ENCODE measurements at regions not wholly inside any gene's neighbourhood (a gene's known extent, or its start where the extent isn't known, plus 50 kb on each side); places are given as distances from the start of the nearest gene placed in this dataset.

DNA sequence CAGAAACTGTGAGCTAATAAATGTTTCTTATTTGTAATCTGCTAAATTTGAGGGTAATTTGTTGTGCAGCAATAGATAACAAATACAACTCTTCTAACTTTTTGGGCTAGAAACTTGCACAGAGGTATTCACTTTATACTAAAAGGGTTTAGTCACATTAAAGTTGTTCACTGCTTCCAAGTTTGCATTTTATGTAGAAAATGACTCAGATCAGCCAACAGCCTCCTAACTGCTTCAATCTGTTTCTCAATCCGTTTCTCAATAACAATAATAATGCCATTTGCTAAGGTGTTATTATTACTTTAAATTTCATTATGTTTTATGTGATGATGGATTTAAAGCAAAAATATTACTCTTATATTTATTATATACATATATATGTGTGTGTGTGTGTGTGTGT, 213.9 kb downstream of the CENPW start:
- H3K27ac ChIP-seq (ENCODE audit: low read depth, low read length), result no peak overlapping the region
- WGBS (ENCODE audit: extremely low coverage, insufficient coverage, insufficient read length), result no CpG with 5 or more reads among the region's 1 CpG
- H3K36me3 ChIP-seq (ENCODE audit: control insufficient read depth in 1 of 2, insufficient read depth in 2 of 2, low read length in 2 of 2), result no peaks in the 10 kb centered on the region
- H3K14ac ChIP-seq (ENCODE audit: low read length), result no peak overlapping the region
- no peak overlapping the region for H4K91ac ChIP-seq (ENCODE audit: low read depth, low read length)
- H2AFZ ChIP-seq (ENCODE audit: insufficient read depth, low read length, poor library complexity), result no peak overlapping the region
- H3K79me2 ChIP-seq (ENCODE audit: control insufficient read depth, insufficient read depth, low read length, poor library complexity), result no peaks in the 10 kb centered on the region
- H3K27me3 ChIP-seq (ENCODE audit: insufficient read depth, low read length), result no peaks in the 10 kb centered on the region
- no peaks in the 10 kb centered on the region for H3K79me1 ChIP-seq (ENCODE audit: low read length)
- no peaks in the 10 kb centered on the region for H3K4me1 ChIP-seq (ENCODE audit: control insufficient read depth in 1 of 2, insufficient read depth in 2 of 2, low read length in 2 of 2)
- no peak for DNase-seq
- no peak overlapping the region for H2AK5ac ChIP-seq (ENCODE audit: low read length)
- H3K9me3 ChIP-seq (ENCODE audit: insufficient read depth, low read depth, low read length), result no peaks in the 10 kb centered on the region
- H4K8ac ChIP-seq (ENCODE audit: low read depth, low read length), result no peak overlapping the region
- H3K4me2 ChIP-seq (ENCODE audit: low read length), result no peak overlapping the region
- no peak overlapping the region for H3K4ac ChIP-seq (ENCODE audit: low read depth, low read length)
- no peak overlapping the region for H2BK12ac ChIP-seq (ENCODE audit: low read length)
- no peak overlapping the region for H3K23ac ChIP-seq (ENCODE audit: low read length)
- no peak overlapping the region for H3K18ac ChIP-seq (ENCODE audit: low read length)
- no peak overlapping the region for H3K9ac ChIP-seq (ENCODE audit: low read length)
- H2BK120ac ChIP-seq (ENCODE audit: insufficient read depth, low read length, poor library complexity), result no peak overlapping the region
- no peak overlapping the region for H2BK5ac ChIP-seq (ENCODE audit: low read depth, low read length, poor library complexity)
- H3K4me3 ChIP-seq (ENCODE audit: low read depth, low read length), result no peak overlapping the region
- H4K12ac ChIP-seq (ENCODE audit: low read depth, low read length), result no peak overlapping the region

DNA sequence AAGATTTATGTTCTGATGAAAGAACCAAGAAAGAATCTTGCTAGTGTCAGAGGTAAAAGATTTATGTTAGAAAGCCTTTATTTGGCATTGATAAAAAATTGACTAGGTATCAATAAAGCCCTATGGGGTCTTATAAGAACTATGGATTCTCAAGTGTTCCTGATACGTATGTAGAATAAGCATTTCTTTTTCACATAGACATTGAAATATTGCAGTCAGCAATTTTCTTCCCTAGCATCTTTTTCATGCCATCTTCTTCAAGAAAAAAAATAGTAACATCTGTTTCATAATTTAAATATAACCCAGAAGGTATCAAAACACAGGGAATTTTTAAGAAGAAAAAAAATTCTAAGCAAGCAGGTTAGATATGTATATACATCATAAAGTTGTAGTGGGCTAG, 230.6 kb downstream of the CENPW start:
- Histone ChIP-seq H3K4ac (ENCODE audit: low read depth, low read length) (no peak overlapping the region), H2BK12ac (ENCODE audit: low read length) (no peak overlapping the region), H2AFZ (ENCODE audit: insufficient read depth, low read length, poor library complexity) (no peak overlapping the region), H3K9me3 (ENCODE audit: insufficient read depth, low read depth, low read length) (no peaks in the 10 kb centered on the region), H3K4me2 (ENCODE audit: low read length) (no peak overlapping the region), H3K18ac (ENCODE audit: low read length) (no peak overlapping the region), H3K23ac (ENCODE audit: low read length) (no peak overlapping the region), H4K91ac (ENCODE audit: low read depth, low read length) (no peak overlapping the region), H3K27ac (ENCODE audit: low read depth, low read length) (no peak overlapping the region), H3K4me1 (ENCODE audit: control insufficient read depth in 1 of 2, insufficient read depth in 2 of 2, low read length in 2 of 2) (no peaks in the 10 kb centered on the region), H4K8ac (ENCODE audit: low read depth, low read length) (no peak overlapping the region), H3K27me3 (ENCODE audit: insufficient read depth, low read length) (no peaks in the 10 kb centered on the region), H3K79me2 (ENCODE audit: control insufficient read depth, insufficient read depth, low read length, poor library complexity) (no peaks in the 10 kb centered on the region), H4K12ac (ENCODE audit: low read depth, low read length) (no peak overlapping the region), H2AK5ac (ENCODE audit: low read length) (no peak overlapping the region), H3K14ac (ENCODE audit: low read length) (no peak overlapping the region), H2BK5ac (ENCODE audit: low read depth, low read length, poor library complexity) (no peak overlapping the region), H3K4me3 (ENCODE audit: low read depth, low read length) (no peak overlapping the region), H2BK120ac (ENCODE audit: insufficient read depth, low read length, poor library complexity) (no peak overlapping the region), H3K36me3 (ENCODE audit: control insufficient read depth in 1 of 2, insufficient read depth in 2 of 2, low read length in 2 of 2) (no peaks in the 10 kb centered on the region), H3K9ac (ENCODE audit: low read length) (no peak overlapping the region), H3K79me1 (ENCODE audit: low read length) (no peaks in the 10 kb centered on the region)
- no CpG with 5 or more reads among the region's 1 CpG for WGBS (ENCODE audit: extremely low coverage, insufficient coverage, insufficient read length)
- DNase-seq, result no peak

DNA sequence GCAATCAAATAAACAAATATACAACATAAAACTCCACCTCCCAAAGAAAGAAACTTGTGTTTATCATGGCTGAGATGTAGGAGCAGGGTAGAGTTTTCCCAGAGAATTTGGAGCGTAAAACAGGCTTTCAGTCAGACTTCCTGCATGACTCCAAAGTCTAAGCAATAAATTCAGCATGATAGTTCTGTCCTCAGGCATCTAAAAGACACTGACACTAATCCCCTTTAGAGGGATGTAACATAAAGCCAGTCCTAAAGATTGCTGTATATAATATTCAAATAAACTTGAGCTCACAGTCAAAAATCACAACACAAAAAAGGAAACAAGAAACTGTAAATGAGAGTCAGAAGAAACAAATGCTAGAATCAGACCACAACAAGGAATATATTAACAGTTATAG, 234.4 kb downstream of the CENPW start:
- H3K79me1 ChIP-seq (ENCODE audit: low read length), result no peaks in the 10 kb centered on the region
- H2AK5ac ChIP-seq (ENCODE audit: low read length), result no peak overlapping the region
- no peaks in the 10 kb centered on the region for H3K36me3 ChIP-seq (ENCODE audit: control insufficient read depth in 1 of 2, insufficient read depth in 2 of 2, low read length in 2 of 2)
- no peaks in the 10 kb centered on the region for H3K79me2 ChIP-seq (ENCODE audit: control insufficient read depth, insufficient read depth, low read length, poor library complexity)
- H2AFZ ChIP-seq (ENCODE audit: insufficient read depth, low read length, poor library complexity), result no peak overlapping the region
- no peak overlapping the region for H4K8ac ChIP-seq (ENCODE audit: low read depth, low read length)
- no peak overlapping the region for H2BK12ac ChIP-seq (ENCODE audit: low read length)
- H3K27me3 ChIP-seq (ENCODE audit: insufficient read depth, low read length), result no peaks in the 10 kb centered on the region
- H3K9ac ChIP-seq (ENCODE audit: low read length), result no peak overlapping the region
- no peak overlapping the region for H4K91ac ChIP-seq (ENCODE audit: low read depth, low read length)
- no peak overlapping the region for H3K27ac ChIP-seq (ENCODE audit: low read depth, low read length)
- no peaks in the 10 kb centered on the region for H3K4me1 ChIP-seq (ENCODE audit: control insufficient read depth in 1 of 2, insufficient read depth in 2 of 2, low read length in 2 of 2)
- H4K12ac ChIP-seq (ENCODE audit: low read depth, low read length), result no peak overlapping the region
- no peak overlapping the region for H2BK5ac ChIP-seq (ENCODE audit: low read depth, low read length, poor library complexity)
- H3K18ac ChIP-seq (ENCODE audit: low read length), result no peak overlapping the region
- no peak overlapping the region for H2BK120ac ChIP-seq (ENCODE audit: insufficient read depth, low read length, poor library complexity)
- H3K14ac ChIP-seq (ENCODE audit: low read length), result no peak overlapping the region
- no peaks in the 10 kb centered on the region for H3K9me3 ChIP-seq (ENCODE audit: insufficient read depth, low read depth, low read length)
- H3K4me2 ChIP-seq (ENCODE audit: low read length), result no peak overlapping the region
- no peak for DNase-seq
- no peak overlapping the region for H3K4me3 ChIP-seq (ENCODE audit: low read depth, low read length)
- H3K23ac ChIP-seq (ENCODE audit: low read length), result no peak overlapping the region
- WGBS (ENCODE audit: extremely low coverage, insufficient coverage, insufficient read length), result no CpG with 5 or more reads among the region's 1 CpG
- no peak overlapping the region for H3K4ac ChIP-seq (ENCODE audit: low read depth, low read length)

DNA sequence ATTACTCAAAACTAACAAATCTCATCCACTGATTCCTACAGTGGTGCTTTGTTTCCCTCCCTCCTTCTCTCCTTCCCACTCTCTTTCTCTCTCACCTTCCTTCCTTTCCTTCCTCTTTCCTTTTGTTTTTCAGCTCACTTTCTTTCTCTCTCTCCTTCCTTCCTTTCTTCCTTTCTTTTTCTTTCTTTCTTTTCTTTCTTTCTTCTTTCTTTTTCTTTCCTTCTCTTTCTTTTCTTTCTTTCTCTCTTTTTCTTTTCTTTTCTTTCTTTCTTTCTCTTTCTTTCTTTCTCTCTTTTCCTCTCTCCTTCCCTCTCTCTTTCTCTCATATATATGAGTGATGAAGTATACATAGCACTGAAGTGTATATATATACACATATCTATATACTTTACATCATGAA, 241.4 kb downstream of the CENPW start:
- H3K27ac ChIP-seq (ENCODE audit: low read depth, low read length), result no peak overlapping the region
- no peaks in the 10 kb centered on the region for H3K9me3 ChIP-seq (ENCODE audit: insufficient read depth, low read depth, low read length)
- H2AFZ ChIP-seq (ENCODE audit: insufficient read depth, low read length, poor library complexity), result no peak overlapping the region
- no peak overlapping the region for H4K8ac ChIP-seq (ENCODE audit: low read depth, low read length)
- no peak overlapping the region for H4K12ac ChIP-seq (ENCODE audit: low read depth, low read length)
- H3K4me1 ChIP-seq (ENCODE audit: control insufficient read depth in 1 of 2, insufficient read depth in 2 of 2, low read length in 2 of 2), result no peaks in the 10 kb centered on the region
- H3K18ac ChIP-seq (ENCODE audit: low read length), result no peak overlapping the region
- H2BK5ac ChIP-seq (ENCODE audit: low read depth, low read length, poor library complexity), result no peak overlapping the region
- no peak overlapping the region for H2AK5ac ChIP-seq (ENCODE audit: low read length)
- no peaks in the 10 kb centered on the region for H3K79me1 ChIP-seq (ENCODE audit: low read length)
- H3K79me2 ChIP-seq (ENCODE audit: control insufficient read depth, insufficient read depth, low read length, poor library complexity), result no peaks in the 10 kb centered on the region
- DNase-seq, result no peak
- H3K4me3 ChIP-seq (ENCODE audit: low read depth, low read length), result no peak overlapping the region
- H3K9ac ChIP-seq (ENCODE audit: low read length), result no peak overlapping the region
- no peaks in the 10 kb centered on the region for H3K36me3 ChIP-seq (ENCODE audit: control insufficient read depth in 1 of 2, insufficient read depth in 2 of 2, low read length in 2 of 2)
- no peak overlapping the region for H3K4ac ChIP-seq (ENCODE audit: low read depth, low read length)
- no peak overlapping the region for H4K91ac ChIP-seq (ENCODE audit: low read depth, low read length)
- H3K23ac ChIP-seq (ENCODE audit: low read length), result no peak overlapping the region
- H3K27me3 ChIP-seq (ENCODE audit: insufficient read depth, low read length), result no peaks in the 10 kb centered on the region
- H2BK120ac ChIP-seq (ENCODE audit: insufficient read depth, low read length, poor library complexity), result no peak overlapping the region
- no peak overlapping the region for H2BK12ac ChIP-seq (ENCODE audit: low read length)
- no peak overlapping the region for H3K4me2 ChIP-seq (ENCODE audit: low read length)
- no peak overlapping the region for H3K14ac ChIP-seq (ENCODE audit: low read length)

All from trophoblast cell (in vitro differentiated cells and primary cell).